Gastrocnemius medialis (tissue), 4 donors: ENCODE measurements at regions not wholly inside any gene's neighbourhood (a gene's known extent, or its start where the extent isn't known, plus 50 kb on each side); places are given as distances from the start of the nearest gene placed in this dataset.

ENCODE experiments used
- ATAC-seq, 2 donors: fragments of 150-250 bp; one replicate each; pipeline ENCODE4 v1.9.1; 2016
- DNase-seq, 2 donors: peaks; one replicate each; pipeline ENCODE4 v3.0.0-alpha.2; 2019
- H3K27ac ChIP-seq, 4 donors: fragments of 200-600 bp; sonication (generic); 1 replicate in 1 of 4; 2 replicates in 3 of 4; pipeline ENCODE4 v1.5.1; 2016 to 2018; ENCODE audit warnings: mild to moderate bottlenecking in 2 of 4, moderate library complexity in 1 of 4
- H3K27me3 ChIP-seq, 3 donors: fragments of 200-600 bp; sonication (generic) in 2 of 3; 1 replicate in 1 of 3; 2 replicates in 2 of 3; pipeline versions ENCODE4 v1.5.1 to v1.6.0; 2016 to 2019; ENCODE audit warnings: mild to moderate bottlenecking in 1 of 3, moderate library complexity in 1 of 3
- H3K36me3 ChIP-seq, 2 donors: fragments of 200-600 bp; sonication (generic) in 1 of 2; one replicate each; pipeline ENCODE4 v1.5.1; 2017 to 2018
- H3K4me1 ChIP-seq, 2 donors: fragments of 200-600 bp; sonication (generic) in 1 of 2; one replicate each; pipeline ENCODE4 v1.5.1; 2016 to 2017; ENCODE audit warnings: mild to moderate bottlenecking in 2 of 2
- H3K4me3 ChIP-seq, 4 donors: fragments of 200-600 bp; sonication (generic) in 3 of 4; 1 replicate in 1 of 4; 2 replicates in 3 of 4; pipeline ENCODE4 v1.5.1; 2016 to 2019; ENCODE audit warnings: mild to moderate bottlenecking in 2 of 4
- H3K9me3 ChIP-seq, 3 donors: fragments of 200-600 bp; sonication (generic) in 2 of 3; 1 replicate in 1 of 3; 2 replicates in 2 of 3; pipeline ENCODE4 v1.5.1; 2016 to 2019
- POLR2A ChIP-seq, 2 donors: fragments of 450-650 bp; IDR thresholded peaks; one replicate each; pipeline ENCODE4 v1.6.1; 2017; ENCODE audit warnings: antibody characterized with exemption in 2 of 2, mild to moderate bottlenecking in 2 of 2, moderate library complexity in 2 of 2
- in situ Hi-C, 4 donors: fragments of 200-750 bp; cut with MboI; loops; one replicate each; pipeline versions ENCODE4 v1.15.0 to v1.8.0; 2017; ENCODE audit warnings: low sequenced_read_pairs in 4 of 4
- intact Hi-C: fragments of 100-400 bp; cut with DNase I; formaldehyde crosslinking; loops from one replicate; pipeline ENCODE4 v1.15.1; 2023; ENCODE audit warnings: low total_unique reads
- TF ChIP-seq, protein P1 (sequence below), 5 experiments: fragments of 450-650 bp in 3 of 5; fragments of 200-600 bp in 2 of 5; sonication (generic) in 2 of 5; IDR thresholded peaks in 4 of 5; conservative IDR thresholded peaks in 1 of 5; 1 replicate in 4 of 5; 2 replicates in 1 of 5; pipeline ENCODE4 v1.5.1; 2016 to 2019; ENCODE audit warnings: antibody characterized with exemption in 5 of 5, mild to moderate bottlenecking in 3 of 5, moderate library complexity in 3 of 5

GRCh38 chr2:106275971-106276370 is 81.9 kb upstream of the UXS1 start:
- no peak for ATAC-seq
- Histone ChIP-seq H3K36me3 (no peaks in the 10 kb centered on the region), H3K4me1 (no peaks in the 10 kb centered on the region), H3K9me3 (no peaks in the 10 kb centered on the region), H3K27ac (no peak overlapping the region), H3K27me3 (no peaks in the 10 kb centered on the region), H3K4me3 (no peak overlapping the region)
- in situ Hi-C loops (no loop called here), intact Hi-C loops (no loop called here)
- TF ChIP-seq POLR2A (IDR thresholded peaks at IDR 0.05): no peak
- TF ChIP-seq, protein P1, sequence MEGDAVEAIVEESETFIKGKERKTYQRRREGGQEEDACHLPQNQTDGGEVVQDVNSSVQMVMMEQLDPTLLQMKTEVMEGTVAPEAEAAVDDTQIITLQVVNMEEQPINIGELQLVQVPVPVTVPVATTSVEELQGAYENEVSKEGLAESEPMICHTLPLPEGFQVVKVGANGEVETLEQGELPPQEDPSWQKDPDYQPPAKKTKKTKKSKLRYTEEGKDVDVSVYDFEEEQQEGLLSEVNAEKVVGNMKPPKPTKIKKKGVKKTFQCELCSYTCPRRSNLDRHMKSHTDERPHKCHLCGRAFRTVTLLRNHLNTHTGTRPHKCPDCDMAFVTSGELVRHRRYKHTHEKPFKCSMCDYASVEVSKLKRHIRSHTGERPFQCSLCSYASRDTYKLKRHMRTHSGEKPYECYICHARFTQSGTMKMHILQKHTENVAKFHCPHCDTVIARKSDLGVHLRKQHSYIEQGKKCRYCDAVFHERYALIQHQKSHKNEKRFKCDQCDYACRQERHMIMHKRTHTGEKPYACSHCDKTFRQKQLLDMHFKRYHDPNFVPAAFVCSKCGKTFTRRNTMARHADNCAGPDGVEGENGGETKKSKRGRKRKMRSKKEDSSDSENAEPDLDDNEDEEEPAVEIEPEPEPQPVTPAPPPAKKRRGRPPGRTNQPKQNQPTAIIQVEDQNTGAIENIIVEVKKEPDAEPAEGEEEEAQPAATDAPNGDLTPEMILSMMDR (IDR thresholded peaks at IDR 0.05 in 4 of 5, conservative IDR thresholded peaks at IDR 0.05 in 1 of 5): no peak
- DNase-seq: no peak

DNA sequence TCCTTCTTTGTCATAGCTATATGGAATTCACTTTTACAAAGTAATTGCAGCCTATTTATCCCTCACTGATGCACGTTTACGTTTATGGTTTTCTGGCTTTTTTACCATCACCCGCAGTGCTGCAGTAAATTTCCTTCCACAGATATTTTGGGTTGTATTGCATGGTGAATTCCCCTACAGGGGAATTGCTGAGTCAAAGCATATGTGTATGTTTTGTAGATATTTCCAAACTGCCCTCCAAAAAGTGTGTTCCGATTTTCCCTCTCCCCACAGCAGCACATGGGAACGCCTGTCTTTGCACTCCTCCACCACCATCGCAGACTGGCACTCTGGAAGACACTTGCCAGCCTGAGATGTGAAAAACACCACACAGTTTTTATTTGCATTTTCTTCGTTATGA is 80.6 kb upstream of the UXS1 start:
- DNase-seq: no peak
- intact Hi-C loops (no loop called here), in situ Hi-C loops (no loop called here)
- H3K27ac ChIP-seq: no peak overlapping the region
- H3K9me3 ChIP-seq: no peaks in the 10 kb centered on the region
- TF ChIP-seq POLR2A (IDR thresholded peaks at IDR 0.05): no peak
- TF ChIP-seq, protein P1 (IDR thresholded peaks at IDR 0.05 in 4 of 5, conservative IDR thresholded peaks at IDR 0.05 in 1 of 5): no peak
- no peak overlapping the region for H3K4me3 ChIP-seq
- H3K36me3 ChIP-seq: no peaks in the 10 kb centered on the region
- no peak for ATAC-seq
- H3K27me3 ChIP-seq: no peaks in the 10 kb centered on the region
- H3K4me1 ChIP-seq: peaks cover 0 to 3% of the 10 kb centered on the region in 2 donors

DNA sequence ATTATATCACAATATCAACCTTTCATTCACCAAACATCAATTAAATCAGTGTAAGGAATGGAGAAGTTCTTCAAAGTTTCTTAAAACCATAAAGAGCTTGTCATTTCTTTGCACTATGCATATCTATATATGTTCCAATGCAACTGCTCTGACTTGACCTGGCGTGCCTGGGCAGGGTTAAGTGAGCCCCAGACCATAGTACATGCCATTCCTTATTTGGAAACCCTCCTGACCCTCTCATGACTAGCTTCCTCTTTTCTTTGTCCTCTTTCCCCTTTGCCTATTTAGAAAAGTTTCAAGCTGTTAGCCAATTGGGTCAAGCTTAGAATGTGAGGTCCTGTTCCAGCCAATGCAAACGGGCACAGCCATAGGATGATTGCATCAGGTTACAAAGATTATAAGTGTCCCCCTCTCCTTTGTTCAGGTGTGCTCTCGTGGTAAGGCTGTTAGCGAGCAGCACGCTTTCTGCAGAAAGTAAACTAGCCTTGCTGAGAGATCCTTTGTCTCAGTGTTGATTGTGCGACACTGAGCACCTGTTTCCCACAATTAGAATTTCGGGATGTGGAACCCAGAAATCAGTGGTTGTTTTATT is 78.2 kb upstream of the UXS1 start:
- in situ Hi-C loops (no loop called here), intact Hi-C loops (no loop called here)
- no peaks in the 10 kb centered on the region for H3K36me3 ChIP-seq
- no peak overlapping the region for H3K27ac ChIP-seq
- H3K4me3 ChIP-seq: no peak overlapping the region
- H3K9me3 ChIP-seq: no peaks in the 10 kb centered on the region
- no peaks in the 10 kb centered on the region for H3K27me3 ChIP-seq
- ATAC-seq (no peak), DNase-seq (no peak)
- TF ChIP-seq POLR2A (IDR thresholded peaks at IDR 0.05): no peak
- TF ChIP-seq, protein P1 (IDR thresholded peaks at IDR 0.05 in 4 of 5, conservative IDR thresholded peaks at IDR 0.05 in 1 of 5): no peak
- peaks cover 0 to 3% of the 10 kb centered on the region in 2 donors for H3K4me1 ChIP-seq

- no peak for ATAC-seq
- H3K27ac ChIP-seq: no peak overlapping the region
- intact Hi-C loops (no loop called here), in situ Hi-C loops (no loop called here)
- no peaks in the 10 kb centered on the region for H3K27me3 ChIP-seq
- DNase-seq: no peak
- peak overlapping the region; percentile 31 to 61 (median 50) for H3K4me3 ChIP-seq
- TF ChIP-seq POLR2A (IDR thresholded peaks at IDR 0.05): no peak
- no peaks in the 10 kb centered on the region for H3K36me3 ChIP-seq
- H3K9me3 ChIP-seq: no peaks in the 10 kb centered on the region
- peaks cover 0 to 3% of the 10 kb centered on the region in 2 donors for H3K4me1 ChIP-seq
These were observed 76.4 kb upstream of the UXS1 start for GRCh38 chr2:106270471-106270891.

GRCh38 chr2:106269591-106270291 is 75.6 kb upstream of the UXS1 start:
- no peak for TF ChIP-seq POLR2A (IDR thresholded peaks at IDR 0.05)
- TF ChIP-seq, protein P1 (IDR thresholded peaks at IDR 0.05 in 4 of 5, conservative IDR thresholded peaks at IDR 0.05 in 1 of 5): no peak
- in situ Hi-C loops (no loop called here), intact Hi-C loops (no loop called here)
- no peaks in the 10 kb centered on the region for H3K36me3 ChIP-seq
- peak overlapping the region; percentile 31 to 61 (median 50) for H3K4me3 ChIP-seq
- ATAC-seq: peak in 1 of 2 donors; percentile 75
- DNase-seq: peak in 1 of 2 donors; percentile 41
- no peak overlapping the region for H3K27ac ChIP-seq
- no peaks in the 10 kb centered on the region for H3K9me3 ChIP-seq
- peaks cover 0 to 3% of the 10 kb centered on the region in 2 donors for H3K4me1 ChIP-seq
- H3K27me3 ChIP-seq: no peaks in the 10 kb centered on the region
